ENCODE measurements at regions not wholly inside any gene's neighbourhood (a gene's known extent, or its start where the extent isn't known, plus 50 kb on each side); places are given as distances from the start of the nearest gene placed in this dataset.

DNA sequence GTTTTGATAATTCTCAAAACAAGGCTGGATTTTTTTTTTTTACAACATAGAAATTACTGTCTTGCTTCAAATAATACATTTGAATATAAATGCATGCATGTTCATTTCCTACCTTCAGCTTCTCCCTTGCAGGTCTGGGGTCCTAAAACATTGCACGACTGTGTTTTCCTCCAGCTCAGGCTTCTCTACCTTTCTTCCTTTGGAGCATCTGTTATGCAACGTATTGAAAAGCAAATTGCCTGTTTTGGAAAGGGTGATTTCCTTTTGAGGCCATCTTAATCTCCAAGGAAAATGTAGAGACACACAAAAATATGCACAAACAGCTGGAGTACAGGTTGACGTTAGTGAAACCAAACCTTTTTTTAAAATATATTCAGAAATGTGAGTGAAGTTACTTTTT lies 115.6 kb upstream of the TLL1 start:
- ATAC-seq, result no peak
- no peak for DNase-seq
- H3K27me3 ChIP-seq (ENCODE audit: low read depth), result no peaks in the 10 kb centered on the region
- H3K4me3 ChIP-seq, result no peak overlapping the region
- H3K9me3 ChIP-seq, result no peaks in the 10 kb centered on the region
- H3K27ac ChIP-seq, result no peak overlapping the region
- no peaks in the 10 kb centered on the region for H3K36me3 ChIP-seq
- intact Hi-C loops (cut with DNase I), result no loop called here
- TF ChIP-seq, protein P1, sequence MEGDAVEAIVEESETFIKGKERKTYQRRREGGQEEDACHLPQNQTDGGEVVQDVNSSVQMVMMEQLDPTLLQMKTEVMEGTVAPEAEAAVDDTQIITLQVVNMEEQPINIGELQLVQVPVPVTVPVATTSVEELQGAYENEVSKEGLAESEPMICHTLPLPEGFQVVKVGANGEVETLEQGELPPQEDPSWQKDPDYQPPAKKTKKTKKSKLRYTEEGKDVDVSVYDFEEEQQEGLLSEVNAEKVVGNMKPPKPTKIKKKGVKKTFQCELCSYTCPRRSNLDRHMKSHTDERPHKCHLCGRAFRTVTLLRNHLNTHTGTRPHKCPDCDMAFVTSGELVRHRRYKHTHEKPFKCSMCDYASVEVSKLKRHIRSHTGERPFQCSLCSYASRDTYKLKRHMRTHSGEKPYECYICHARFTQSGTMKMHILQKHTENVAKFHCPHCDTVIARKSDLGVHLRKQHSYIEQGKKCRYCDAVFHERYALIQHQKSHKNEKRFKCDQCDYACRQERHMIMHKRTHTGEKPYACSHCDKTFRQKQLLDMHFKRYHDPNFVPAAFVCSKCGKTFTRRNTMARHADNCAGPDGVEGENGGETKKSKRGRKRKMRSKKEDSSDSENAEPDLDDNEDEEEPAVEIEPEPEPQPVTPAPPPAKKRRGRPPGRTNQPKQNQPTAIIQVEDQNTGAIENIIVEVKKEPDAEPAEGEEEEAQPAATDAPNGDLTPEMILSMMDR (IDR thresholded peaks at IDR 0.05), result no peak
- H3K4me1 ChIP-seq, result no peaks in the 10 kb centered on the region

DNA sequence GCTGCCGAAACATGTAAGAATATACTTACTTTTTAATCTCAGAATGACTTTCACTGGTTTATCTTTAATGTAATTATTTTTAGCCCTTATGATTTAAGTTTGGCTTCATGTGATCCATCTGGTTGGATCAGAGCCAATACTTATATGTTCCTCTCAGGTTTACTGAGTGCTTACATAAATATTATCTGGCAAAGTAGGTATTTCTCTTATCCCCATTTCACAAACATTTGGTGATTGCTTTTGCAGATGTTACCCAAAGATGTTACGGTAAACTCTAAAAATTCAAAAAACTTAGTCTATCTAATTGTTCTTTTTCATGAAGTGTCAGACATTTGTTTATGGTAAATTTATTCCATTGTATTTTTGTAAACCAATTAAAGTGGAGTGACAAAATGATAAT lies 115.0 kb upstream of the TLL1 start:
- ATAC-seq (no peak), DNase-seq (no peak)
- no peaks in the 10 kb centered on the region for H3K4me1 ChIP-seq
- no peaks in the 10 kb centered on the region for H3K9me3 ChIP-seq
- H3K4me3 ChIP-seq, result no peak overlapping the region
- intact Hi-C loops (cut with DNase I), result no loop called here
- no peaks in the 10 kb centered on the region for H3K27me3 ChIP-seq (ENCODE audit: low read depth)
- H3K36me3 ChIP-seq, result no peaks in the 10 kb centered on the region
- TF ChIP-seq, protein P1 (IDR thresholded peaks at IDR 0.05), result no peak
- H3K27ac ChIP-seq, result no peak overlapping the region

DNA sequence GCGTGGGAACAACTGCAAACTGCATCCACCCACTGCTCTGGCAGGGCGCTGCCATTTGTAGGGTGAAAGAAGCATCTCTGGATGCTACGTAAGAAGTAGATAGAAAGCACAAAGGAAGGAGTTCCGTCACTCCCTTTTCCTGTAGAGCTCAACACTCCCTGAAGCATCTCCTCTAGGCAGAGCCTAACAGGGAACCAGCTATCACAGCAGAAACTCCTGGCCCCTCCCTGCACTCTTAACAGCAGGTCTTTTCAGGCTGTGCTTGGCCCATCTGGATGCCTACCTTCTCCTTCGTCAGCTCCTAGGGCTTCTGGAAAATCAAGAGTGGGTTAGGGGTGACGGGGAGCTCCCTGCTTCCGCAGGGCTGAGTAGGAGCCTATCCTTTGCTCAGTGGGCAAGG lies 112.9 kb upstream of the TLL1 start:
- no peaks in the 10 kb centered on the region for H3K27me3 ChIP-seq (ENCODE audit: low read depth)
- TF ChIP-seq, protein P1 (IDR thresholded peaks at IDR 0.05), result no peak
- DNase-seq, result no peak
- peaks cover 15% of the 10 kb centered on the region for H3K4me1 ChIP-seq
- H3K27ac ChIP-seq, result no peak overlapping the region
- H3K4me3 ChIP-seq, result no peak overlapping the region
- intact Hi-C loops (cut with DNase I), result no loop called here
- H3K36me3 ChIP-seq, result no peaks in the 10 kb centered on the region
- no peak for ATAC-seq
- H3K9me3 ChIP-seq, result no peaks in the 10 kb centered on the region

DNA sequence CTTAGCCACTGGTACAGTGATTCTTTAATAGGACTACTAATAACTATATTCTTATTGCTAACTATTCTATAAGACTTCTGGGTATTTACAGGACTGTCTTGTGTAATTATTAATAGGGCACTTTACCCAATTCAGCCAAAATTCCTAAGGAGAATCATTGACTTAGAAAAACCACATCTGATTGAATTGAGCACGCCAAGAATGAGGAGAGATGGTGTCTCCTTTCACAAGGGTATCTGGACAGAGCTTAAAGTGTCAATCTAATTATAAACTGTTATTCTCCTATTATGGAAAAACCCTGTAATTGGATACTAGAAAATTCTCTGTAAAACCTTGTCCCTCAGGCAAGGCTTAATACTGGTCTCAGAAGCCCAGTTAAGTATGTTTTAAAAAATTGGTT lies 111.1 kb upstream of the TLL1 start:
- H3K9me3 ChIP-seq, result no peaks in the 10 kb centered on the region
- H3K4me1 ChIP-seq, result peaks cover 23% of the 10 kb centered on the region
- no peaks in the 10 kb centered on the region for H3K27me3 ChIP-seq (ENCODE audit: low read depth)
- DNase-seq (no peak), ATAC-seq (no peak)
- no peak overlapping the region for H3K27ac ChIP-seq
- no peaks in the 10 kb centered on the region for H3K36me3 ChIP-seq
- TF ChIP-seq, protein P1 (IDR thresholded peaks at IDR 0.05), result no peak
- H3K4me3 ChIP-seq, result no peak overlapping the region
- intact Hi-C loops (cut with DNase I), result no loop called here

DNA sequence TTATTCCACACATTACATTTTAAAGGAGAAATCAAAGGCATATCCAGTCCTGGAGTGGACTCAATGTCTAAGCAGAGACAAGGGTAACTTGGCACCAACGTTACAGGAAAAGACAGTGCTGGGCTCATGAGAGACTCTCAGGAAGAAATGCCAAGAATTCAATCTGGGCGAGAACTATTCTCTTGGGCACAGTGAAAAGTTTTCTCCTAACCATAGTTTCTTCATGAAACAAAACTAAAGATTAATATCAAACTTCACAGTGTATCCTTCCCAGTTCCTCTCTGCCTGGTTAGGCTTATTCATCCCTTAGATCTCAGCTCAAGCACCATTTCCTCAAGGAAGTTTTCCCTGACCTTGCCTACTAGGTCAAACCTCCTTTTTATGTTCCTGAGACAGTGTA lies 109.4 kb upstream of the TLL1 start:
- Histone ChIP-seq H3K27ac (no peak overlapping the region), H3K4me1 (peaks cover 23% of the 10 kb centered on the region), H3K9me3 (no peaks in the 10 kb centered on the region), H3K4me3 (no peak overlapping the region), H3K36me3 (no peaks in the 10 kb centered on the region), H3K27me3 (ENCODE audit: low read depth) (no peaks in the 10 kb centered on the region)
- DNase-seq, result no peak
- no peak for ATAC-seq
- TF ChIP-seq, protein P1 (IDR thresholded peaks at IDR 0.05), result no peak
- intact Hi-C loops (cut with DNase I), result no loop called here

DNA sequence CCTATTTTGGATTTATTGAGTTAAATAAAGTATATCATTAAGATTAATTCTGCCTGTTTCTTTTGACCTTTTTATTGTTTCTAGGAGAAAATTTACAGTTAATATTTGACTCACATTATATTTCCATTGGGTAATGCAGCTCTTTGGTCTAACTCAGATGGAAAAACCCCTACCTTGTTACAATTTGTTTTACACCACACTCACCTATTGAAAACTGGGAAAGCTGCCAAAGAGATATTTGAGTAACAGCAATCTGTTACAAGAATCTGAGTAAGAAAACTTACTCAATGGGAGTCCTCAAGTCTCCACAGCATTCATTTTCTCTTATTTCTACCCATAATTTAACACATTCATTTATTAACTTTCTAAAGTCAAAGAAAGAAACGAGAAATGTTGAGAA lies 108.0 kb upstream of the TLL1 start:
- peaks cover 23% of the 10 kb centered on the region for H3K4me1 ChIP-seq
- no peaks in the 10 kb centered on the region for H3K9me3 ChIP-seq
- ATAC-seq (peak; percentile 43 to 88), DNase-seq (no peak)
- no peak overlapping the region for H3K4me3 ChIP-seq
- no peak overlapping the region for H3K27ac ChIP-seq
- intact Hi-C loops (cut with DNase I), result no loop called here
- H3K27me3 ChIP-seq (ENCODE audit: low read depth), result no peaks in the 10 kb centered on the region
- TF ChIP-seq, protein P1 (IDR thresholded peaks at IDR 0.05), result no peak
- H3K36me3 ChIP-seq, result no peaks in the 10 kb centered on the region
